CD1c-positive myeloid dendritic cell (primary cell): ENCODE measurements at regions not wholly inside any gene's neighbourhood (a gene's known extent, or its start where the extent isn't known, plus 50 kb on each side); places are given as distances from the start of the nearest gene placed in this dataset.
"Not testable (repeated sequence)": the region's sequence is repeated elsewhere in the genome, so short reads cannot be mapped to it uniquely, and the experiment has no call there.

Experiments used
- DNase-seq: peaks from one replicate; pipeline ENCODE4 v3.0.0-alpha.2; 2016; ENCODE audit errors: extremely low spot score

- DNase-seq = no peak
These were observed 226.5 kb downstream of the GATA3 start for GRCh38 chr10:8280946-8281345.

- DNase-seq = no peak
These were observed 227.9 kb downstream of the GATA3 start for GRCh38 chr10:8282340-8282739.

DNA sequence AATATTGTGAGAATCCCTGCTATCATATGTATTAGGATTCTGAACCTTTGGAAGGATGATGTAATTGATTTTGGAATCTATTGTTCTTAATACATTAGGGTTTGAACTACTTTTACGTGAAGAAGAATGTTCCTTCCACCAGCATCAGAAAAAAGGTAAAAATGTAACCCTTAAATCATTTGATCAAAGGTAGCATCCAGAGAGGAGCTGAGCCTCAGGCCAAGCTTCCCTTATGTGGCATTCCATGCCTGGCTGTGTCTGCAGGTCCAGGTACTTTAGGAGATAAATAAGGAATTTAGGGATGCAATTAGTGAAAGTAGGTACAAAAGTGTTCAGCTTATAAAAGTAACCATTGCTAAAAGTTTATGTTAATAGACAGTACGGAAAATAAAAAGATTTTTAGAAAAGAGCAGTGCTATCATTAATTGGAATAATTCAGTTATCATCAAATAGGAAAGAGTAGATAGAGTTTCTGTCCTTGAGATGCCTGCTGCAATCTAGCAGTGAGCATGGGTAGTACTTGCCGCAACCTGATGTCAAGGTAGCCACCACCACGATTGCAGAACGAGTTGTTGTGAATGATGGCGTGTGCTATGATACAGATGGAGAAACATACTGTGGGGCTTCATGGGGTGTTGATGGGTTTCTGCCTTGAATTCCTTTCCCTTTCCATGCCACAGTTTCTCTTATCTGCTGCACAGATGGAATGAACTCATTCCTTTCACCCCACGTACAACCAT, 228.8 kb downstream of the GATA3 start:
- no peak for DNase-seq

- DNase-seq = no peak
These were observed 229.5 kb downstream of the GATA3 start for GRCh38 chr10:8283986-8284385.

DNA sequence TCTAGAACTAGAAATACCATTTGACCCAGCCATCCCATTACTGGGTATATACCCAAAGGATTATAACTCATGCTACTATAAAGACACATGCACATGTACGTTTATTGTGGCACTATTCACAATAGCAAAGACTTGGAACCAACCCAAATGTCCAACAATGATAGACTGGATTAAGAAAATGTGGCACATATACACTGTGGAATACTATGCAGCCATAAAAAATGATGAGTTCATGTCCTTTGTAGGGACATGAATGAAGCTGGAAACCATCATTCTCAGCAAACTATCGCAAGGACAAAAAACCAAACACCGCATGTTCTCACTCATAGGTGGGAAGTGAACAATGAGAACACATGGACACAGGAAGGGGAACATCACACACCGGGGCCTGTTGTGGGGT, 231.5 kb downstream of the GATA3 start:
- DNase-seq = not testable (repeated sequence)

GRCh38 chr10:8288600-8288999, 234.1 kb downstream of the GATA3 start:
- DNase-seq = no peak

DNA sequence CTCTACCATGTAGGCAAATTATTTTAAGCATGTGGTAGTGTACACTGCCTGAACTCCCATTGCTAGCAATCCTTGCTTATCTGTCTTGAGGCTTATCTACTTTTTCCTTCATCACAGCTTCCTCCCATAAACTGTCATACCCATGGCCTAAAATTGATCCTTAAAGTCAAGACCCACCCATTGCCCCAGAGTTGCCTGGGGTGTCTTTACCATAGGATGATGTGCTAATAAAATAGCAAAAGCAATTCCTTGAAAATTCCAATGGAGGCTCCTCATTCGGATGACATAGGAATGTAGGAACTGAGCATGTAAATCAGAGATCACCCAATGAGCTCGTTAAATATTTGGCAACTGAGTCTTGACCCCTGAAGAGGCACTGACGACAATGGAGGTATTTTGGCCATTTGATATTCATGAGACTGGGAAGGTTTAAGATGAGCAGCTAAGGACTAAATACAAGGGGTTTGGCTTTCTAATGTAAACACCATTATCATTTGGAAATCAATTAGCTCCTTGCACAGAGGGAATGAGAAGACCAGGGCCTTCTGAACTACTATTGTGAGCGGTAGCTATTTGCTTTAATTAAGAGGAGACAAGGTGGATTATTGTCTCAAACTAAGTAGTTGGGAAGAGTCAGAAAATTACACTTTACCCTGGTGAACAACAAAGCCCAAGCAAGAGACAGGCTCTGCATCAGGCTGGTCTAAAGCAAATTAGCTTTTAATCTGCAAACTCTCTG, 234.9 kb downstream of the GATA3 start:
- DNase-seq = no peak

- no peak for DNase-seq
These were observed 240.3 kb downstream of the GATA3 start for GRCh38 chr10:8294779-8295178.

GRCh38 chr10:8295311-8295710, 240.8 kb downstream of the GATA3 start:
- no peak for DNase-seq

DNA sequence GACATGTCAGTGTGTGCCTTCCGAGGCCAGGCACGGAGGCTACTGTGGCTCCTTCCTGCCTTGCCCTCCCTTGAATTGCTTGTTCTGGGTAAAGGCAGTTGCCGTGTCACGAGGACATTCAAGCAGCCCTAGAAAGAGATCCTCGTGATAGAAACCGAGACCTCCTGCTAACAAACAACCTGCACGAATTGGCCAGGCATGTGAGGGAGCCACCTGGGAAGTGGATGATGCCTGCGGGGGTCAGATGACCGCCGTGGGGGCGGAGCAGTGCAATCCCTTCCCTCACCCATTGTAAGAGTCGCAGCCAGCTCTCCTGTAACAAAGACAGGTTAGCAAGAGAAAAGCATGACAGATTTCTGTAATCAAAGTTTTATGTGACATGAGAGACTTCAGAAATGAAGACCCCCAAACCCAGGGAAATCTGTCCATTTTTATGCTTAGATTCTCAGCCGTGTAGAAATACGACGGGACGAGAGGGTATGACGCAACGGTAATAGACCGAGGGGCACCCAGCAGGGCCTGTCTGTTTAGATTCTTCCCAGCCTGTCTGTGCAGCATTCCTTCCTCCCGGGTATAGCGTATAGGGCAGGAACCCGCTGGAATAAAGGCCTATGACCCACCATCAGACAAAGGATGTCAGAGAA, 241.7 kb downstream of the GATA3 start:
- no peak for DNase-seq

GRCh38 chr10:8296734-8297101, 242.2 kb downstream of the GATA3 start:
- no peak for DNase-seq

GRCh38 chr10:8297107-8297506, 242.6 kb downstream of the GATA3 start:
- DNase-seq = no peak

GRCh38 chr10:8297959-8298358, 243.5 kb downstream of the GATA3 start:
- no peak for DNase-seq

DNA sequence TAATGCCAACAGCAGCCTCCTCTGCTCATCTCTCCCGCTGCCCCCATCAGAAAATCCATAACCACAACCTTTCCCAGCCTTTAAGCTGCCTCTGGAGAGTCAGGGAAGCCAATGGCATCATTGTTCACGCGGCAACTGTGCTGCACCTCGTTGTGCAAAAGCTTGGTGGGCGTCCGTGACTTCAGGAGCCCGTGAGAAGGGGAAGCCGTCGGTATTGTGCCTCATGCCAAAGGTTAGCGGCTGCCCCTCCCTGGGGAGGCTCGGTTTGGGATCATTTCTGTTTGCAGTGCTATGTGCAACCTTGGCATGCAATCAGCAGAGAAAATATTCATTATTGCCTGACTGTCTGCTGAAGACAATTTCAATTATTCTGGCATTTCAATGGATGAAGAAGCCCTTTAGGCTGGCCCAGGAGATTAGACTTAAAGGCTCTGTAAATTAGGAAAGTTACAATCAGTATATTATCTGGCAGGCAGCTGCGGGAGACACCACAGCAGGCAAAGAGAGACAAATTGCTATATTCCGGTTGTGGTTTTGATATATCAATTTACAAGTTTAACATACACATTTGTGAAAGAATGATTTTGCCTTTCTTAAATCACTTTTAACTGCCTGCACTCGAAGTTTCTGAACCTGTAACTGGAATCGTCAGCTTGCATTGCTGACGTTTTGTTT, 244.5 kb downstream of the GATA3 start:
- no peak for DNase-seq

- DNase-seq = no peak
These were observed 246.4 kb downstream of the GATA3 start for GRCh38 chr10:8300925-8301324.

GRCh38 chr10:8301333-8301732, 246.8 kb downstream of the GATA3 start:
- no peak for DNase-seq

DNA sequence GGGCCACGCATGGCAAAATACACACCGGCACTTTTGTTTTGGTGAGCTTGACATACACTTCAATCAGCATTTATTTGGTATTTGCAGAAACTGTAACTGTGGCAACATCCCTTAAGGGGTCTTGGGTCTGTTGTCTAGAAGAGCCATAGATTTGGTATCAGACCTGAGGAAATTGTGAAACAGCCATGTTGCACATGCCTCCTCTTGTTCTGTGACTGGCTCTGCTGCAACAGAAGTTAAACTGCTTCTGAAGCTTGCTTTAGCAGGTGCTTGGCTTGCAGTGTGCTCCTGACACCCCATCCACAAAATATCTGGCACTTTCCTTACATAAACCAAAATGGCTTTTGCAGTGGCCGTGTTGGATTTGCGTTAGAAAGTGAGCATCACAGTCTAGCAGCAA, 247.3 kb downstream of the GATA3 start:
- no peak for DNase-seq

GRCh38 chr10:8302565-8302964, 248.1 kb downstream of the GATA3 start:
- DNase-seq = no peak

- DNase-seq = no peak
These were observed 250.4 kb downstream of the GATA3 start for GRCh38 chr10:8304861-8305260.

DNA sequence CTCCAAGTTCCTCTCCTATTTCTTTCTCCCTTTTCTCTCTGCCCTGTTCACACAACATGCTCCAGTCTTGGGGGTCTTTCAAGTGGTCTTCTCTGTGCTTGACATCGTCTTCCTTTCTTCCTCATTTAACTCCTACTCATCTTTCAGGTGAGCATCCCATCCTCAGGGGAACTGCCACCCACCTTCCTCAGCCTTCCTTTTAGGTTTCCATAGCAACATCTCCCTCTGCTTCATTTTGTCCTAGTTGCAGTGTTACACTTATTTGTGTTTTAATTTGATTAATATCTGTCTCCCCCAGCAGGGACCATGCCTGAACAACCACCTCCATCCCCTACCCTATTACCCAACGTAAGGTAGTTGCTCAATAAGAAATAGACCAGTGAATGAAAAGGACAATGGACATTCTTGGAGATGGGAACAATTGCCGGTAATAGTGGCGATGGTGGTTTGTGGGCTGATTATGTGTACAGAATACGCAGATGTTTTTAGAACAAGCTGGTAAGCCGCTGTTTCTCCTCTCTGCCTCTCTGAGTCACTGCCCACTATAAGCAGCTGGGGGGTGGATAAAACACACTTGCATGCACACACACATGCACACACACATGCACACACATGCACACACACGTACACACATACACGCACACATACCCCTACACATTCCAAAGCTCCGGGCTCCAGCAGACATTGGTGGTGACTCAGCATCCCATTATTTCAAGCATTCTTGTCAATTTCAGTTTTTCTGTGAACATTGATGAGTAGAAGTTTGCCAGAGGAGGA, 251.6 kb downstream of the GATA3 start:
- DNase-seq = no peak

DNA sequence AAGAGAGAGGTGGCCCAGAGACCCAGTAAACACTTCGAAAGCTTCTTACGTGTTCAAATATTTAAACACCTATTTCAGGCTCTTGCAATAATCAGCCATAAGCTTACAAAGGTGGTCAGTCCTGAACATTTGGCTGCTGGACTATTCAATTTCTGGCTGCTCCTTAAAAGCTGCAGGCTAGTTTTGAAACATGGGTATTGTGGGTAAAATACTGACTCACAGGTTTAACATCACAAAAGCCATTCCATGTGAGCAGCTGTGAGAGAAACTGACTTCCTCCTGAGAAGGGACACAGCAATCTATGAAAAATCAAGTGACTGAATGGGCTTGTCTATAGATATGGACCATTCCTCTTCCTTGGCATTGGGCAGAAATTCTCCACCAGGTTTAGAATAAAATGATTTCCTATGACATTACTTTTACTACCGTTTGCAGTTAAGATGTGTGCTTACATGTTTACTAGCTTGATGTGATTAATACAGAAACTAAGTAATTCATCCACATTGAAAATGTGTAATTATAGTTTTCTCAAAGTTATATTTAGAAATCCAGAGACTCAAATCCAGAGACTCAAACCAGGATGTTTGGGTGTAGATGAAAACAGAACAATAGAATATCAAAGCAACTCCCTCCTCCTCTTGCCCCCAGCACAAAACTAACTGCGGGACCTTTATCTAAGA, 252.3 kb downstream of the GATA3 start:
- no peak for DNase-seq
